Mesendoderm (in vitro differentiated cells): ENCODE measurements at regions not wholly inside any gene's neighbourhood (a gene's known extent, or its start where the extent isn't known, plus 50 kb on each side); places are given as distances from the start of the nearest gene placed in this dataset.
A peak's percentile ranks its signal among the peaks of the same experiment; 100 is the strongest.

Source experiments
- DNase-seq: peaks from one replicate; pipeline ENCODE4 v3.0.0; 2013
- H2AK5ac ChIP-seq: 2 replicates; pipeline ENCODE4 v1.6.1; 2013; ENCODE audit warnings: low read length, inconsistent platforms
- H2BK120ac ChIP-seq: 2 replicates; pipeline ENCODE4 v1.6.1; 2013; ENCODE audit warnings: low read depth, mild to moderate bottlenecking, low read length, moderate library complexity, mixed read lengths
- H2BK15ac ChIP-seq: replicated peaks from 2 replicates; pipeline ENCODE4 v1.6.1; 2013; ENCODE audit warnings: low read depth, mild to moderate bottlenecking, moderate library complexity
- H2BK5ac ChIP-seq: 2 replicates; pipeline ENCODE4 v1.6.1; 2013; ENCODE audit warnings: low read length, inconsistent platforms
- H3K18ac ChIP-seq: 2 replicates; pipeline ENCODE4 v1.6.1; 2013; ENCODE audit warnings: mild to moderate bottlenecking, low read length, mixed read lengths
- H3K23ac ChIP-seq: one replicate; pipeline ENCODE4 v1.6.1; 2013; ENCODE audit warnings: low read length
- H3K27ac ChIP-seq: 2 replicates; pipeline ENCODE4 v1.5.1; 2013; ENCODE audit warnings: low read depth, mild to moderate bottlenecking, inconsistent platforms, low read length, moderate library complexity
- H3K27me3 ChIP-seq: 2 replicates; pipeline ENCODE4 v1.6.1; 2013; ENCODE audit warnings: low read length, control low read depth, mild to moderate bottlenecking, inconsistent platforms; ENCODE audit not compliant: insufficient read depth, poor library complexity
- H3K36me3 ChIP-seq: 2 replicates; pipeline ENCODE4 v1.6.1; 2013; ENCODE audit warnings: low read length, inconsistent platforms; ENCODE audit not compliant: control insufficient read depth, insufficient read depth
- H3K4ac ChIP-seq: one replicate; pipeline ENCODE4 v1.6.1; 2013; ENCODE audit warnings: low read depth, mild to moderate bottlenecking, low read length, moderate library complexity
- H3K4me1 ChIP-seq: 2 replicates; pipeline ENCODE4 v1.6.1; 2013; ENCODE audit warnings: low read depth, low read length, inconsistent platforms; ENCODE audit not compliant: control insufficient read depth
- H3K4me2 ChIP-seq: 2 replicates; pipeline ENCODE4 v1.6.1; 2013; ENCODE audit warnings: low read length
- H3K4me3 ChIP-seq: 2 replicates; pipeline ENCODE4 v1.5.1; 2013; ENCODE audit warnings: mild to moderate bottlenecking, low read length
- H3K56ac ChIP-seq: one replicate; pipeline ENCODE4 v1.6.1; 2013; ENCODE audit warnings: low read length
- H3K79me1 ChIP-seq: 2 replicates; pipeline ENCODE4 v1.6.1; 2013; ENCODE audit warnings: low read length, inconsistent platforms
- H3K79me2 ChIP-seq: 2 replicates; pipeline ENCODE4 v1.6.1; 2013; ENCODE audit warnings: mild to moderate bottlenecking, low read length; ENCODE audit not compliant: control insufficient read depth, insufficient read depth
- H3K9ac ChIP-seq: 2 replicates; pipeline ENCODE4 v1.6.1; 2013; ENCODE audit warnings: low read length, inconsistent platforms
- H4K5ac ChIP-seq: one replicate; pipeline ENCODE4 v1.6.1; 2013; ENCODE audit warnings: low read length
- H4K8ac ChIP-seq: one replicate; pipeline ENCODE4 v1.6.1; 2013; ENCODE audit warnings: low read depth, mild to moderate bottlenecking, control low read depth, low read length, moderate library complexity
- WGBS: extraction: QIAGEN DNeasy Blood & Tissue Kit; methylation state at CpG from one replicate; pipeline ENCODE4 v1.1.7; 2013; ENCODE audit warnings: low lambda C conversion rate, missing lambda C conversion rate; ENCODE audit not compliant: insufficient coverage; ENCODE audit errors: extremely low coverage; 5-methylcytosine and 5-hydroxymethylcytosine counted together

- Histone ChIP-seq H3K4me3 (no peak overlapping the region), H2BK15ac (no peak overlapping the region), H3K36me3 (no peaks in the 10 kb centered on the region), H3K4me1 (no peaks in the 10 kb centered on the region), H3K79me2 (no peaks in the 10 kb centered on the region), H3K18ac (no peak overlapping the region), H2BK120ac (no peak overlapping the region), H3K79me1 (no peaks in the 10 kb centered on the region), H3K56ac (no peak overlapping the region), H2AK5ac (no peak overlapping the region), H3K4ac (no peak overlapping the region), H4K8ac (no peak overlapping the region), H2BK5ac (no peak overlapping the region), H3K4me2 (no peak overlapping the region), H3K27ac (no peak overlapping the region), H3K23ac (no peak overlapping the region), H3K9ac (no peak overlapping the region), H3K27me3 (no peaks in the 10 kb centered on the region), H4K5ac (no peak overlapping the region)
- no CpG with 5 or more reads among the region's 5 CpGs for WGBS
- DNase-seq: no peak
These were observed 497.7 kb upstream of the MARCKS start for GRCh38 chr6:113359155-113360140.

GRCh38 chr6:113361014-113361645 lies 496.0 kb upstream of the MARCKS start:
- Histone ChIP-seq H3K79me2 (no peaks in the 10 kb centered on the region), H3K23ac (no peak overlapping the region), H3K18ac (no peak overlapping the region), H3K36me3 (no peaks in the 10 kb centered on the region), H3K4me3 (no peak overlapping the region), H3K79me1 (no peaks in the 10 kb centered on the region), H3K27ac (no peak overlapping the region), H4K5ac (no peak overlapping the region), H3K9ac (no peak overlapping the region), H4K8ac (no peak overlapping the region), H3K4me2 (no peak overlapping the region), H2BK15ac (no peak overlapping the region), H2BK5ac (no peak overlapping the region), H3K27me3 (no peaks in the 10 kb centered on the region), H2BK120ac (no peak overlapping the region), H2AK5ac (no peak overlapping the region), H3K56ac (no peak overlapping the region), H3K4ac (no peak overlapping the region), H3K4me1 (no peaks in the 10 kb centered on the region)
- DNase-seq: no peak
- no CpG with 5 or more reads among the region's 8 CpGs for WGBS

GRCh38 chr6:113362301-113363047 lies 494.7 kb upstream of the MARCKS start:
- H3K27me3 ChIP-seq: no peaks in the 10 kb centered on the region
- H2BK120ac ChIP-seq: no peak overlapping the region
- H2BK5ac ChIP-seq: no peak overlapping the region
- no CpG with 5 or more reads among the region's 7 CpGs for WGBS
- peak; percentile 18 for DNase-seq
- no peaks in the 10 kb centered on the region for H3K79me1 ChIP-seq
- H4K5ac ChIP-seq: no peak overlapping the region
- no peak overlapping the region for H3K4me2 ChIP-seq
- H2BK15ac ChIP-seq: no peak overlapping the region
- H3K36me3 ChIP-seq: no peaks in the 10 kb centered on the region
- no peak overlapping the region for H4K8ac ChIP-seq
- no peak overlapping the region for H3K4ac ChIP-seq
- H3K27ac ChIP-seq: no peak overlapping the region
- H3K4me1 ChIP-seq: peaks cover 1% of the 10 kb centered on the region
- H3K79me2 ChIP-seq: no peaks in the 10 kb centered on the region
- H3K9ac ChIP-seq: no peak overlapping the region
- H3K18ac ChIP-seq: no peak overlapping the region
- H2AK5ac ChIP-seq: no peak overlapping the region
- H3K4me3 ChIP-seq: no peak overlapping the region
- no peak overlapping the region for H3K23ac ChIP-seq
- H3K56ac ChIP-seq: no peak overlapping the region

GRCh38 chr6:113363048-113363798 lies 493.9 kb upstream of the MARCKS start:
- WGBS: no CpG with 5 or more reads among the region's 4 CpGs
- Histone ChIP-seq H3K9ac (no peak overlapping the region), H3K4me1 (peaks cover 1% of the 10 kb centered on the region), H4K5ac (no peak overlapping the region), H3K79me1 (no peaks in the 10 kb centered on the region), H3K4me2 (no peak overlapping the region), H3K23ac (no peak overlapping the region), H2BK120ac (no peak overlapping the region), H3K27ac (no peak overlapping the region), H2AK5ac (no peak overlapping the region), H3K79me2 (no peaks in the 10 kb centered on the region), H3K27me3 (no peaks in the 10 kb centered on the region), H3K56ac (no peak overlapping the region), H4K8ac (no peak overlapping the region), H3K36me3 (no peaks in the 10 kb centered on the region), H3K18ac (no peak overlapping the region), H2BK15ac (no peak overlapping the region), H2BK5ac (no peak overlapping the region), H3K4me3 (no peak overlapping the region), H3K4ac (no peak overlapping the region)
- DNase-seq: no peak

- no peaks in the 10 kb centered on the region for H3K36me3 ChIP-seq
- H3K4me1 ChIP-seq: peaks cover 1% of the 10 kb centered on the region
- no peak overlapping the region for H3K27ac ChIP-seq
- no peak overlapping the region for H2BK120ac ChIP-seq
- H3K56ac ChIP-seq: no peak overlapping the region
- H3K79me2 ChIP-seq: no peaks in the 10 kb centered on the region
- H3K4ac ChIP-seq: no peak overlapping the region
- H4K5ac ChIP-seq: no peak overlapping the region
- no peak overlapping the region for H3K9ac ChIP-seq
- no peak overlapping the region for H3K23ac ChIP-seq
- no peak overlapping the region for H4K8ac ChIP-seq
- H2BK5ac ChIP-seq: no peak overlapping the region
- H3K18ac ChIP-seq: no peak overlapping the region
- DNase-seq: no peak
- no peak overlapping the region for H3K4me3 ChIP-seq
- H2BK15ac ChIP-seq: no peak overlapping the region
- H3K4me2 ChIP-seq: no peak overlapping the region
- no peaks in the 10 kb centered on the region for H3K27me3 ChIP-seq
- no peaks in the 10 kb centered on the region for H3K79me1 ChIP-seq
- no peak overlapping the region for H2AK5ac ChIP-seq
These were observed 493.3 kb upstream of the MARCKS start for GRCh38 chr6:113363866-113364265.
